ENCODE measurements at regions not wholly inside any gene's neighbourhood (a gene's known extent, or its start where the extent isn't known, plus 50 kb on each side); places are given as distances from the start of the nearest gene placed in this dataset.

- no peaks in the 10 kb centered on the region for H3K23me2 ChIP-seq (ENCODE audit: insufficient read length, low read depth, low read length, poor library complexity, severe bottlenecking)
- H3K79me2 ChIP-seq (ENCODE audit: insufficient read depth, low read length): no peaks in the 10 kb centered on the region
- no peak overlapping the region for H2BK20ac ChIP-seq (ENCODE audit: low read depth, low read length, poor library complexity, severe bottlenecking)
- H3K27me3 Mint-ChIP-seq (ENCODE audit: low read depth): no peaks in the 10 kb centered on the region
- H3K14ac ChIP-seq (ENCODE audit: insufficient read depth, low read length): no peak overlapping the region
- H3K9me3 ChIP-seq (ENCODE audit: control insufficient read depth, low read depth, low read length): no peaks in the 10 kb centered on the region
- H2BK15ac ChIP-seq (ENCODE audit: low read depth, low read length): no peak overlapping the region
- no peak overlapping the region for H3K9ac ChIP-seq (ENCODE audit: extremely low read depth, insufficient read length, low read length)
- no peak overlapping the region for H4K91ac ChIP-seq (ENCODE audit: insufficient read length, low read depth, low read length)
- H3K18ac ChIP-seq (ENCODE audit: insufficient read length, low read depth, low read length): no peak overlapping the region
- no peak overlapping the region for H4K8ac ChIP-seq (replicated peaks; ENCODE audit: insufficient read length, low read depth, low read length)
- no peak overlapping the region for H3T11ph ChIP-seq (ENCODE audit: low read length)
- H3K4me2 ChIP-seq (ENCODE audit: insufficient read depth, insufficient read length, low read length): no peak overlapping the region
- H3K79me1 ChIP-seq (ENCODE audit: insufficient read depth, low read depth, low read length, poor library complexity, severe bottlenecking): no peaks in the 10 kb centered on the region
- no peak overlapping the region for H2AFZ ChIP-seq (ENCODE audit: low read length)
- TF ChIP-seq, protein P1, sequence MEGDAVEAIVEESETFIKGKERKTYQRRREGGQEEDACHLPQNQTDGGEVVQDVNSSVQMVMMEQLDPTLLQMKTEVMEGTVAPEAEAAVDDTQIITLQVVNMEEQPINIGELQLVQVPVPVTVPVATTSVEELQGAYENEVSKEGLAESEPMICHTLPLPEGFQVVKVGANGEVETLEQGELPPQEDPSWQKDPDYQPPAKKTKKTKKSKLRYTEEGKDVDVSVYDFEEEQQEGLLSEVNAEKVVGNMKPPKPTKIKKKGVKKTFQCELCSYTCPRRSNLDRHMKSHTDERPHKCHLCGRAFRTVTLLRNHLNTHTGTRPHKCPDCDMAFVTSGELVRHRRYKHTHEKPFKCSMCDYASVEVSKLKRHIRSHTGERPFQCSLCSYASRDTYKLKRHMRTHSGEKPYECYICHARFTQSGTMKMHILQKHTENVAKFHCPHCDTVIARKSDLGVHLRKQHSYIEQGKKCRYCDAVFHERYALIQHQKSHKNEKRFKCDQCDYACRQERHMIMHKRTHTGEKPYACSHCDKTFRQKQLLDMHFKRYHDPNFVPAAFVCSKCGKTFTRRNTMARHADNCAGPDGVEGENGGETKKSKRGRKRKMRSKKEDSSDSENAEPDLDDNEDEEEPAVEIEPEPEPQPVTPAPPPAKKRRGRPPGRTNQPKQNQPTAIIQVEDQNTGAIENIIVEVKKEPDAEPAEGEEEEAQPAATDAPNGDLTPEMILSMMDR (conservative IDR thresholded peaks at IDR 0.05): no peak
- H3K56ac ChIP-seq (ENCODE audit: insufficient read length, low read depth, low read length): no peak overlapping the region
- no peaks in the 10 kb centered on the region for H3K4me1 ChIP-seq (ENCODE audit: insufficient read depth, low read length)
- WGBS (ENCODE audit: extremely low coverage, insufficient read length, low lambda C conversion rate): no CpG with 5 or more reads among the region's 1 CpG
- H3K4ac ChIP-seq (ENCODE audit: low read depth, low read length): no peak overlapping the region
- H3K4me1 Mint-ChIP-seq: no peaks in the 10 kb centered on the region
- H3K9me3 Mint-ChIP-seq: no peaks in the 10 kb centered on the region
- no peak overlapping the region for H3K27ac Mint-ChIP-seq
- H4K5ac ChIP-seq (ENCODE audit: insufficient read length, low read depth, low read length): no peak overlapping the region
- H3K23ac ChIP-seq (ENCODE audit: insufficient read length, low read depth, low read length): no peak overlapping the region
- DNase-seq: no peak
- H3K4me3 Mint-ChIP-seq: no peak overlapping the region
- H3K27me3 ChIP-seq (ENCODE audit: insufficient read depth, low read length): no peaks in the 10 kb centered on the region
- no peak overlapping the region for H2BK12ac ChIP-seq (ENCODE audit: insufficient read length, low read depth, low read length)
- no peak overlapping the region for H2AK5ac ChIP-seq (ENCODE audit: insufficient read length, low read length)
- H2BK120ac ChIP-seq (ENCODE audit: low read depth, low read length, poor library complexity, severe bottlenecking): no peak overlapping the region
- H3K36me3 Mint-ChIP-seq (ENCODE audit: insufficient read depth in 1 of 3, low read depth in 3 of 3): no peaks in the 10 kb centered on the region
- no peaks in the 10 kb centered on the region for H4K20me1 ChIP-seq (ENCODE audit: control insufficient read depth, insufficient read depth, insufficient read length)
- H3K27ac ChIP-seq (ENCODE audit: insufficient read length, low read depth, low read length): no peak overlapping the region
- no peak overlapping the region for H2BK5ac ChIP-seq (ENCODE audit: insufficient read length, low read length)
Observed at GRCh38 chr13:58119351-58119750, 487.8 kb downstream of the PCDH17 start.
